HG03060 (cell line): ENCODE measurements at regions not wholly inside any gene's neighbourhood (a gene's known extent, or its start where the extent isn't known, plus 50 kb on each side); places are given as distances from the start of the nearest gene placed in this dataset.
"Not testable (repeated sequence)": the region's sequence is repeated elsewhere in the genome, so short reads cannot be mapped to it uniquely, and the experiment has no call there.

Experiments used
- ATAC-seq: cut with Tn5 transposase; IDR thresholded peaks from one replicate; pipeline ENCODE4 v1.9.1; 2021; ENCODE audit warnings: low read depth, moderate number of reproducible peaks; ENCODE audit not compliant: unreplicated experiment

GRCh38 chr7:118870187-118870586 lies 645.7 kb downstream of the ANKRD7 start:
- ATAC-seq = no peak

- no peak for ATAC-seq
Measured at GRCh38 chr7:118872568-118872967, 648.1 kb downstream of the ANKRD7 start.

GRCh38 chr7:118877187-118877586 lies 652.7 kb downstream of the ANKRD7 start:
- ATAC-seq = no peak

- no peak for ATAC-seq
Measured at GRCh38 chr7:118878336-118878735, 653.8 kb downstream of the ANKRD7 start.

GRCh38 chr7:118898284-118898683 lies 673.8 kb downstream of the ANKRD7 start:
- ATAC-seq = no peak

- no peak for ATAC-seq
Measured at GRCh38 chr7:118902600-118902999, 678.1 kb downstream of the ANKRD7 start.

- ATAC-seq = no peak
Measured at GRCh38 chr7:118907911-118908527, 683.5 kb downstream of the ANKRD7 start.

- ATAC-seq = not testable (repeated sequence)
Measured at GRCh38 chr7:118916120-118916519, 691.6 kb downstream of the ANKRD7 start.

GRCh38 chr7:118918556-118918955 lies 694.1 kb downstream of the ANKRD7 start:
- no peak for ATAC-seq

GRCh38 chr7:118938845-118939244 lies 714.3 kb downstream of the ANKRD7 start:
- no peak for ATAC-seq

GRCh38 chr7:118944271-118944670 lies 719.8 kb downstream of the ANKRD7 start:
- ATAC-seq = no peak

- no peak for ATAC-seq
Measured at GRCh38 chr7:118945911-118946682, 721.6 kb downstream of the ANKRD7 start.

GRCh38 chr7:118948508-118948907 lies 724.0 kb downstream of the ANKRD7 start:
- no peak for ATAC-seq

- no peak for ATAC-seq
Measured at GRCh38 chr7:118949031-118949430, 724.5 kb downstream of the ANKRD7 start.

- ATAC-seq = not testable (repeated sequence)
Measured at GRCh38 chr7:118956285-118956684, 731.8 kb downstream of the ANKRD7 start.

- no peak for ATAC-seq
Measured at GRCh38 chr7:118969370-118969769, 744.9 kb downstream of the ANKRD7 start.

GRCh38 chr7:118971706-118972105 lies 747.2 kb downstream of the ANKRD7 start:
- no peak for ATAC-seq

GRCh38 chr7:118974836-118975235 lies 750.3 kb downstream of the ANKRD7 start:
- no peak for ATAC-seq

- ATAC-seq = no peak
Measured at GRCh38 chr7:118995350-118995749, 770.8 kb downstream of the ANKRD7 start.

GRCh38 chr7:119007236-119007635 lies 782.7 kb downstream of the ANKRD7 start:
- ATAC-seq = no peak

GRCh38 chr7:119010635-119011034 lies 786.1 kb downstream of the ANKRD7 start:
- no peak for ATAC-seq

- no peak for ATAC-seq
Measured at GRCh38 chr7:119026391-119026790, 801.9 kb downstream of the ANKRD7 start.
